HCT116 (cell line): ENCODE measurements at regions not wholly inside any gene's neighbourhood (a gene's known extent, or its start where the extent isn't known, plus 50 kb on each side); places are given as distances from the start of the nearest gene placed in this dataset.

Experiments
- ATAC-seq: fragments of 200-7000 bp; cut with Tn5 transposase; 2 replicates; pipeline ENCODE4 v1.9.1; 2020; ENCODE audit warnings: mild to moderate bottlenecking, moderate library complexity
- BruUV-seq: library from RNA; stranded (reverse); fragments of 400-500 nt; replicated peaks from 2 replicates; lab custom pipeline; 2021; lab: Mats Ljungman, UMichigan
- CTCF ChIA-PET: fragments of 300-600 bp; sonication (Branson Sonifier 250); formaldehyde crosslinking; loops from one replicate; lab custom pipeline; 2021; ENCODE audit warnings: antibody characterized with exemption; lab: Charles Lee
- POLR2A ChIA-PET: fragments of 300-600, 350-600 bp; sonication (Branson Sonifier 250); formaldehyde crosslinking; loops from one replicate; lab custom pipeline; 2021; ENCODE audit warnings: antibody characterized with exemption; lab: Charles Lee
- RAD21 ChIA-PET, 2 experiments: fragments of 300-600 bp; sonication (Branson Sonifier 250); formaldehyde crosslinking; loops; one replicate each; lab custom pipeline; 2023; ENCODE audit warnings: low total read pairs in 2 of 2; ENCODE audit not compliant: uncharacterized antibody in 2 of 2, unreplicated experiment in 2 of 2, low non-redundant PET in 1 of 2; lab: Charles Lee
- DNase-seq: peaks from one replicate; pipeline ENCODE4 v3.0.0-alpha.2; 2010; ENCODE audit warnings: low read depth, low spot score
- H2AFZ ChIP-seq: fragments of 200-600 bp; shearing (Covaris generic), sonication (generic); 2 replicates; pipeline ENCODE4 v1.6.1; 2017; ENCODE audit warnings: low read depth, mixed run types, mixed read lengths, antibody characterized with exemption, low read length; ENCODE audit not compliant: poor library complexity, severe bottlenecking
- H3K27ac ChIP-seq: 2 replicates; pipeline ENCODE4 v1.5.1; 2012; ENCODE audit warnings: low read depth, low read length
- H3K27me3 ChIP-seq: fragments of 200-600 bp; sonication (generic); 2 replicates; pipeline ENCODE4 v1.6.1; 2016; ENCODE audit warnings: mixed run types, low read length, mixed read lengths; ENCODE audit not compliant: insufficient read depth
- H3K36me3 ChIP-seq, 2 experiments: fragments of 200-500 bp in 1 of 2; fragments of 200-600 bp in 1 of 2; sonication (Bioruptor generic) in 1 of 2; sonication (generic) in 1 of 2; 2 replicates each; pipeline versions ENCODE4 v1.5.1 to v1.6.1; 2014 to 2016; ENCODE audit warnings: low read length in 2 of 2, inconsistent platforms in 1 of 2, mixed read lengths in 1 of 2, mixed run types in 1 of 2; ENCODE audit not compliant: insufficient read depth in 2 of 2, control insufficient read depth in 1 of 2
- H3K4me1 ChIP-seq, 2 experiments: fragments of 200-600 bp in 1 of 2; sonication (generic) in 1 of 2; 2 replicates each; pipeline versions ENCODE4 v1.5.1 to v1.6.1; 2012 to 2017; ENCODE audit warnings: low read length in 2 of 2, inconsistent platforms in 1 of 2, mild to moderate bottlenecking in 1 of 2, mixed read lengths in 1 of 2, mixed run types in 1 of 2, moderate library complexity in 1 of 2; ENCODE audit not compliant: insufficient read depth in 2 of 2, control insufficient read depth in 1 of 2
- H3K4me2 ChIP-seq: fragments of 200-600 bp; sonication (generic); 2 replicates; pipeline ENCODE4 v1.6.1; 2017; ENCODE audit warnings: mixed run types, low read length, mixed read lengths
- H3K4me3 ChIP-seq, 2 experiments: fragments of 200-600 bp in 1 of 2; sonication (generic) in 1 of 2; replicated peaks in 1 of 2; 2 replicates each; pipeline ENCODE4 v1.5.1; 2011 to 2016; ENCODE audit warnings: low read length in 2 of 2, control low read depth in 1 of 2, low read depth in 1 of 2, mild to moderate bottlenecking in 1 of 2, mixed read lengths in 1 of 2, mixed run types in 1 of 2
- H3K79me2 ChIP-seq: fragments of 200-600 bp; sonication (generic); 2 replicates; pipeline ENCODE4 v1.6.1; 2017; ENCODE audit warnings: mild to moderate bottlenecking, mixed run types, low read length, moderate library complexity, mixed read lengths; ENCODE audit not compliant: insufficient read depth
- H3K9ac ChIP-seq: fragments of 200-600 bp; sonication (generic); 2 replicates; pipeline ENCODE4 v1.6.1; 2016; ENCODE audit warnings: low read length, mixed read lengths
- H3K9me2 ChIP-seq: fragments of 200-600 bp; sonication (generic), shearing (Covaris generic); 2 replicates; pipeline ENCODE4 v1.6.1; 2017; ENCODE audit warnings: mixed run types, mild to moderate bottlenecking, moderate library complexity; ENCODE audit not compliant: insufficient read depth
- H3K9me3 ChIP-seq, 2 experiments: fragments of 200-500 bp in 1 of 2; fragments of 200-600 bp in 1 of 2; sonication (Bioruptor generic) in 1 of 2; sonication (generic) in 1 of 2; 2 replicates each; pipeline ENCODE4 v1.6.1; 2014 to 2017; ENCODE audit warnings: low read length in 2 of 2, mixed read lengths in 2 of 2, inconsistent platforms in 1 of 2, low read depth in 1 of 2, mild to moderate bottlenecking in 1 of 2, mixed run types in 1 of 2, moderate library complexity in 1 of 2; ENCODE audit not compliant: control insufficient read depth in 1 of 2, insufficient read depth in 1 of 2
- H4K20me1 ChIP-seq: fragments of 200-600 bp; sonication (generic), shearing (Covaris generic); 2 replicates; pipeline ENCODE4 v1.6.1; 2017; ENCODE audit warnings: mixed run types, mild to moderate bottlenecking, moderate library complexity; ENCODE audit not compliant: insufficient read depth
- CEBPB ChIP-seq: IDR thresholded peaks from 2 replicates; pipeline ENCODE4 v1.6.1; 2012; ENCODE audit warnings: low read depth
- CTCF ChIP-seq, 3 experiments: fragments of 200-600 bp in 1 of 3; sonication (generic) in 1 of 3; IDR thresholded peaks in 2 of 3; conservative IDR thresholded peaks in 1 of 3; 2 replicates each; pipeline ENCODE4 v1.5.1; 2012 to 2017; ENCODE audit warnings: low read depth in 2 of 3, low read length in 2 of 3, antibody characterized with exemption in 1 of 3, borderline replicate concordance in 1 of 3, control low read depth in 1 of 3, mild to moderate bottlenecking in 1 of 3, mixed read lengths in 1 of 3, mixed run types in 1 of 3, moderate library complexity in 1 of 3; ENCODE audit not compliant: insufficient read depth in 1 of 3
- EZH2phosphoT487 ChIP-seq: fragments of 200-600 bp; IDR thresholded peaks from 2 replicates; pipeline ENCODE4 v1.6.1; 2018; ENCODE audit warnings: antibody characterized with exemption, borderline replicate concordance
- REST ChIP-seq: IDR thresholded peaks from 2 replicates; pipeline ENCODE4 v1.6.1; 2012; ENCODE audit warnings: low read depth
- TCF7L2 ChIP-seq: IDR thresholded peaks from 2 replicates; pipeline ENCODE4 v1.7.0; 2011; ENCODE audit warnings: borderline replicate concordance, inconsistent platforms; ENCODE audit not compliant: insufficient read depth, insufficient read length; ENCODE audit errors: extremely low read depth
- YY1 ChIP-seq: IDR thresholded peaks from 2 replicates; pipeline ENCODE4 v1.6.1; 2011; ENCODE audit warnings: low read length, low read depth, moderate library complexity, mild to moderate bottlenecking; ENCODE audit not compliant: insufficient replicate concordance; ENCODE audit errors: extremely low read depth
- ZBTB33 ChIP-seq: IDR thresholded peaks from 2 replicates; pipeline ENCODE4 v1.6.1; 2011; ENCODE audit warnings: mild to moderate bottlenecking, low read length, moderate library complexity; ENCODE audit not compliant: insufficient replicate concordance; ENCODE audit errors: extremely low read depth
- intact Hi-C: fragments of 100-400 bp; cut with micrococcal nuclease; formaldehyde crosslinking; loops from 2 replicates; pipeline ENCODE4 v1.10.0; 2022

GRCh38 chr2:236685361-236685760 lies 115.7 kb downstream of the ACKR3 start:
- peaks cover 45% of the 10 kb centered on the region for H3K27me3 ChIP-seq
- TF ChIP-seq CTCF (IDR thresholded peaks at IDR 0.05 in 2 of 3, conservative IDR thresholded peaks at IDR 0.05 in 1 of 3; ENCODE audit: borderline replicate concordance in 1 of 3, insufficient read depth in 1 of 3, low read depth in 2 of 3, low read length in 2 of 3) (no peak), TCF7L2 (no peak), CEBPB (no peak), YY1 (no peak)
- DNase-seq = no peak
- H3K4me1 ChIP-seq = no peaks in the 10 kb centered on the region
- H3K4me2 ChIP-seq = no peak overlapping the region
- no peak overlapping the region for H2AFZ ChIP-seq
- H3K36me3 ChIP-seq = no peaks in the 10 kb centered on the region
- intact Hi-C loops = no loop called here
- no peak for ATAC-seq
- no peaks in the 10 kb centered on the region for H3K9me2 ChIP-seq
- H3K79me2 ChIP-seq = no peaks in the 10 kb centered on the region
- H3K27ac ChIP-seq = no peak overlapping the region
- ChIA-PET CTCF (no interaction called here), POLR2A (no interaction called here), RAD21 (no interaction called here)
- H3K9ac ChIP-seq = no peak overlapping the region
- no peak overlapping the region for H3K4me3 ChIP-seq
- no peaks in the 10 kb centered on the region for H3K9me3 ChIP-seq
- BruUV-seq = no TSS peak
- no peaks in the 10 kb centered on the region; the same call in 1 of the 2 replicates for H4K20me1 ChIP-seq

GRCh38 chr2:236685979-236686520 lies 116.4 kb downstream of the ACKR3 start:
- Histone ChIP-seq H3K4me1 (no peaks in the 10 kb centered on the region), H3K4me2 (no peak overlapping the region), H3K27me3 (peaks cover 44% of the 10 kb centered on the region), H3K9me2 (no peaks in the 10 kb centered on the region), H3K9ac (no peak overlapping the region), H4K20me1 (no peaks in the 10 kb centered on the region; the same call in 1 of the 2 replicates), H3K27ac (no peak overlapping the region), H3K9me3 (no peaks in the 10 kb centered on the region), H3K36me3 (no peaks in the 10 kb centered on the region), H3K79me2 (no peaks in the 10 kb centered on the region), H2AFZ (no peak overlapping the region), H3K4me3 (no peak overlapping the region)
- ChIA-PET POLR2A (no interaction called here), RAD21 (no interaction called here), CTCF (no interaction called here)
- intact Hi-C loops = no loop called here
- TF ChIP-seq CEBPB (no peak), ZBTB33 (no peak), REST (no peak), EZH2phosphoT487 (no peak)
- DNase-seq = no peak
- no peak for ATAC-seq
- no TSS peak for BruUV-seq
